ENCODE measurements at regions not wholly inside any gene's neighbourhood (a gene's known extent, or its start where the extent isn't known, plus 50 kb on each side); places are given as distances from the start of the nearest gene placed in this dataset.
A peak's percentile ranks its signal among the peaks of the same experiment; 100 is the strongest.

DNA sequence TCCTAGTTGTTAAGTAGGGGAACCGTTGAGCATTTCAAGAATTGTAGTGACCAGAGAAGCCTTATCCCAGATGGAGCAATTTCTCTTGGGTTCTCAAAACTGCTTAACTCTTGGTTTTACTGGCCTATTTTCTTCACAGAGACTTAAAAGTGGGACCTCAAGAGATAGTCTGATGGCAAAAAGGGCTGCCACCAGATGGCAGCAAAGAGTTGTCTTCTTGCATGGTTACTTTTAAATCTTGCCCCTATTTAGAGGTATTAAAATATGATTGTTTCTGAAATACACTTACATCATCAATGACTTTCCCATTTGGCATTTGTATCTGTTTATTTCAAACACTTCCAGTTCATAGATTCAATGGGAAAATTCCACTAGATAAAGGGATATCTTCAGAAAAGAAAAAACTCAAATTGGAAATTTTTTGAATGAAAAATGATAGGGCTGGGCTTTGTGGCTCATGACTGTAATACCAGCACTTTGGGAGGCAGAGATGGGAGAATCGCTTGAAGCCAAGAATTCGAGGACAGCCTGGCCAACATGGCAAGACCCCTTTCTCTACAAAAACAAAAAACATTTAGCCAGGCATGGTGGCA, 69.9 kb upstream of the CNTN1 start:
- TF ChIP-seq POLR2A (IDR thresholded peaks at IDR 0.05; ENCODE audit: extremely low read depth, insufficient read length): no peak
- TF ChIP-seq, protein P1, sequence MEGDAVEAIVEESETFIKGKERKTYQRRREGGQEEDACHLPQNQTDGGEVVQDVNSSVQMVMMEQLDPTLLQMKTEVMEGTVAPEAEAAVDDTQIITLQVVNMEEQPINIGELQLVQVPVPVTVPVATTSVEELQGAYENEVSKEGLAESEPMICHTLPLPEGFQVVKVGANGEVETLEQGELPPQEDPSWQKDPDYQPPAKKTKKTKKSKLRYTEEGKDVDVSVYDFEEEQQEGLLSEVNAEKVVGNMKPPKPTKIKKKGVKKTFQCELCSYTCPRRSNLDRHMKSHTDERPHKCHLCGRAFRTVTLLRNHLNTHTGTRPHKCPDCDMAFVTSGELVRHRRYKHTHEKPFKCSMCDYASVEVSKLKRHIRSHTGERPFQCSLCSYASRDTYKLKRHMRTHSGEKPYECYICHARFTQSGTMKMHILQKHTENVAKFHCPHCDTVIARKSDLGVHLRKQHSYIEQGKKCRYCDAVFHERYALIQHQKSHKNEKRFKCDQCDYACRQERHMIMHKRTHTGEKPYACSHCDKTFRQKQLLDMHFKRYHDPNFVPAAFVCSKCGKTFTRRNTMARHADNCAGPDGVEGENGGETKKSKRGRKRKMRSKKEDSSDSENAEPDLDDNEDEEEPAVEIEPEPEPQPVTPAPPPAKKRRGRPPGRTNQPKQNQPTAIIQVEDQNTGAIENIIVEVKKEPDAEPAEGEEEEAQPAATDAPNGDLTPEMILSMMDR (IDR thresholded peaks at IDR 0.05; ENCODE audit: low read depth, low read length): peak; percentile 81
- TF ChIP-seq, protein P2, sequence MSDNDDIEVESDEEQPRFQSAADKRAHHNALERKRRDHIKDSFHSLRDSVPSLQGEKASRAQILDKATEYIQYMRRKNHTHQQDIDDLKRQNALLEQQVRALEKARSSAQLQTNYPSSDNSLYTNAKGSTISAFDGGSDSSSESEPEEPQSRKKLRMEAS (IDR thresholded peaks at IDR 0.05; ENCODE audit: low read depth, low read length): no peak
